ENCODE measurements at regions not wholly inside any gene's neighbourhood (a gene's known extent, or its start where the extent isn't known, plus 50 kb on each side); places are given as distances from the start of the nearest gene placed in this dataset.

GRCh38 chr21:27190601-27191000 is 223.7 kb upstream of the ADAMTS5 start:
- no peak for DNase-seq

GRCh38 chr21:27189870-27190269 is 223.0 kb upstream of the ADAMTS5 start:
- no peak for DNase-seq

GRCh38 chr21:27173053-27173452 is 206.2 kb upstream of the ADAMTS5 start:
- no peak for DNase-seq

DNA sequence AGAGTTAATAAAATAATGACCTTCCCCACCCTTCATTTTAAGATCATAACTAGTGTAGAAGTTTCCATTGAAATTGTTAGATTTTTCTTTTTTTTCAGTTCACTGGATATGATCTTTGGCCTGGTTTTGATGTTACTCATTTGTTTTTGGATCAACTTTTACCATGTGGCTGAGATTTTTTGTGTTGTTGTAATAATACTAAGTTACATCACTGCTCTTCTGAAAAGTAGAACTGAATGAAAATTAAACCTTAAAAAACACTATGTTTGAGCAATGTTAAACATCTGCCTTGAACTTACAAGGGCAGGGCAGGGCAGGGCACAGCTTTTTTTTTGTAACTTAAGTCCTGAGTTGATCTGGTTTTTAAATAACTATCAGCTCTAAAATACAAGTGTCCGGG is 204.8 kb upstream of the ADAMTS5 start:
- DNase-seq = no peak

GRCh38 chr21:27168084-27168483 is 201.2 kb upstream of the ADAMTS5 start:
- no peak for DNase-seq

DNA sequence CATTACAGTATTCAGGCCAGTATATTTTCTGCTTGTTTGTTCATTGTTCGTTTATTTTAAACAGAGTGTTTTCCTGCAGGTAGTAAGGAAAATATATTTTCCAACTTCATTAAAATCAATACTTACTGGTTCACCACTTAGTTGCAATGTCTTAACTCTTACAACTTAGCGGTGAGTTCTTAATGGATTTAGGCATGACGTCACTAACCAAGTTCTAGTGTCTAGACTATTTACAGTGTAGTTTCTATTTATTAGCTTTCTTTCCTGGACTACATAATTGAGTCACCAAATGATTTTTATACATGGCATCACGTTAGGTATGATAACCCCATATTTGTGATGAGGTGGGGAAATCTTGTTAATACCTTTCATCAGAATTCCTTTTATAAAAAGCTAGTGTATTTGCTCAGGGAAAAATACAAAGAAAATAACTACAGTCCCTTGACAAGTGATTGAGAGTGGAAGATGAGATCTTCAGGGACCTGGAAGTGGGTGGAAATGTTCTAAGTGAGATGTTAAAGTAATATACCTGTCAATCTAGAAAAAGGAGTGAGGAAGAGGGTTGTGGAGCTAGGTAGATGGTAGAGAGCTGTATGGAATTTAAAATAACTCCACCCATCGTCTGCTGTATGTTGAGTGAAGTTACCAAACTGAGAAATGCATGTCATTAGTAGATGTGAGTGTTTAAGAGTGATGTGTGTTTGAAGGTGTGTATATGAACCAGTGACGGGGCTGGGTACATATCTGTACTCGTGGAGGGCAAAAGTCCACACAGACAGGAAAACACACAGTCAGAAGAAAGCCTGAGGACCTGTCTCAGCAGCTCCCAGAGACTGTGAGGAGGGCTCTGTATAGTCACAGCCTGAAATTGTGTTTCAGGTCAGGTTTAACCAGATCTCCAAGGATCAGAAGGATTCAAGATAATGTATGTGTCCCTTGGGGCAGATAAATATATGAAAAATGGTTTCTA is 197.6 kb upstream of the ADAMTS5 start:
- DNase-seq = no peak

DNA sequence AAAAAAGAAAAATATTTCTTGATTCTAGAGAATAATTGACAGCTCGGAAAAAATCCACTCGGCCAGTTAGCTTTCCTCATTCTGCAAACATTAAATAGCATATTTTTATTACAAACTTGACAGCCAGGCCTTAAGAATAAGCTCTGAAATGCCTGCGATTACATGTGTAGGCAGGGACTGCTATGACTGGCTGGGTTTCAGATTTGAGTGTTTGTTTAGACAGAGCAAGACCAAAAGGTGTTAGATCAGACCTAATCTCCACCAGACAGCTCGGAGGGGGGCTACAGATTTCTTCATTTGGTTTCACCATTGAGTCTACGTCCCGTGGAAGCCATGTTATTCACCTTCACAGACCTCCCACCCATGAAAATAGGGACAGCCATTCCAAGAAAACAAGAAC is 192.1 kb upstream of the ADAMTS5 start:
- peak in 1 of 3 experiments; percentile 28 for DNase-seq

DNA sequence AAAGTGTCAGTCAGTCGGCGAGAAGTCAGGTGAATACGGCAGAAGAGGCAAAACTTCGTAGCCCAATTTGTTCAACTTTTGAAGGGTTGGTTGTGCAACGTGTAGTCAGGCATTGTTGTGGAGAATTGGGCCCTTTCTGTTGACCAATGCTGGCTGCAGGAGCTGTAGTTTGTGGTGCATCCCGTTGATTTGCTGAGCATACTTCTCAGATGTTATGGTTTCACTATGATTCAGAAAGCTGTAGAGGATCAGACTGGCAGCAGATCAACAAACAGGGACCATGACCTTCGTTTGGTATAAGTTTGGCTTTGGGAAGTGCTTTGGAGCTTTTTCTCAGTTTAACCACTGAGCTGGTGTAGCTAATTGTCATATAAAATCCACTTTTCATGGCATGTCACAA is 190.2 kb upstream of the ADAMTS5 start:
- no peak for DNase-seq

- no peak for DNase-seq
Measured at GRCh38 chr21:27156666-27157065, 189.8 kb upstream of the ADAMTS5 start.

- no peak for DNase-seq
Measured at GRCh38 chr21:27155130-27155500, 188.2 kb upstream of the ADAMTS5 start.

DNA sequence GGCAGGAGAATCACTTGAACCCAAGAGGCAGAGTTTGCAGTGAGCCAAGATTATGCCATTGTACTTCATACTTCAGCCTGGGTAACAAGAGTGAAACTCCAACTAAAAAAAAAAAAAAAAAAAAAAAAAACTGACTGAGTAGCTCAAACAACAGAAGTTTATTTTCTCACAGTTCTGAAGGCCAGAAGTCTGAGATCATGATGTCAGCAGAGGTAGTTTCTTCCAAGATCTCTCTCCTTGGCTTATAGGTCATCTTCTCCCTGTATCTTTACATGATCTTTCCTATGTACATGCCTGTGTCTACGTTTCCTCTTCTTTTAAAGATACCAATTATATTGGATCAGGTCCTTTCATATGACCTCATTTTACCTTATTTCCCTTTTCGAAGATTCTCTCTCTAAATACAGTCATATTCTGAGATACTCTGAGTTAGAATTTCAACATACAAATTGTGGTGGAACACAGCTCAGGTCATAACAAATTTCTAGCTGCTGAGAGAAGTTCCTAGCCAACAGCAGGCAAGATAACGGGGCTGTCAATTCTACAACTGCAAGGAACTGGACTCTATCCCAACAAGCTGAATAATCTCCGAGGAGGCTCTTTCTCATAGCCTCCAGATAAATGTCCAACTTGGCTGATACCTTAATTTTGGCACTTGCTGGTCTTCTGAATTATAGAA is 187.7 kb upstream of the ADAMTS5 start:
- no peak for DNase-seq

- DNase-seq = no peak
Measured at GRCh38 chr21:27152996-27153395, 186.1 kb upstream of the ADAMTS5 start.

- no peak for DNase-seq
Measured at GRCh38 chr21:27149034-27149433, 182.1 kb upstream of the ADAMTS5 start.

- no peak for DNase-seq
Measured at GRCh38 chr21:27146268-27146667, 179.4 kb upstream of the ADAMTS5 start.

DNA sequence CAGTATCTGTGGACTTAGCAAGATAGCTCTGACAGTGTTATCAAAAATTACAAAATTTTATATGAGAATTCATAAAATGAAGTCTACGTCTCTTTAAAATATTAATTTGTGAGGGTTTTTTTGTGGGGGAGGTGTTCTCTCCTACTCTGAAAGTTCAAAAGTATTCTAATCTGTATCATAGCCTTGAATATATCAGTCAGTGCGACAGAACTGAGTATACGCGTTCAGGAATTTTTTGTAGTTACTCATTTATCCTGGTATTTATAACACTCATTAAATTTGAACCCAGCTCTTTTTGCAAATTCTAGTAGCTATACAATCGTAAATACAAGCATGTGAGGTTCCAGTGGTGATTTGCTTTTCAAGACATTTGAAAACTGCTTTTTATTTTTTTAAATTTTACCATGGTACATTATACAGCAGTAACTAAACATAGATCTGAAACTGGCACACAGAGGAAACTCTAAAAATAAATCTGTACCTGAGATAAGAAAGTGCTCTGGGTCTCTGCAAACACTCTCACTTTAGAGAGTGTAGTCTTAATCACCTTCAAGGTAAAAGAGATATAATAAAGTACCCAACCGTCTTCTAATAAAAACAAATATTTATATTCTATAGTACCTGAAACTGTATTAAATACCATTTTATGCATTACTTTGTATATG is 178.4 kb upstream of the ADAMTS5 start:
- DNase-seq = no peak

DNA sequence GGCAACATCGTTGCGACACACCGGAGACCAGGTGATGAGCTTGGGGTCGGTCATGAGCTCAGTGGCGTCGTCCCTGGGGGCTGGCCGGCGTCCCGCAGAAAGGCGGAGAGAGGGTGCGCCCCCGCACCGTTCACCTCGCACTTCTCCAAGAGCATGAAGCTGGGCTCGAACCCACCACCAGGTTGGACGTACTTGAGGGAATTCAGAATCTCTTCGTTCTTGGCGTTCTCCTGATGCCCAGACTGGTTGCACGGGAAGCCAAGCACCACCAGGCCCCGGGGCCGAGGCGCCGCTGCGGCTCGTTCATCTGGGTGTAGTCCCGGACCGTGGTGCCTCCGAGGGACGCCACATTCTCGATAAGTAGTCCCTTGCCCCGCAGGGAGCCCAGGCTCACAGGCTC is 176.6 kb upstream of the ADAMTS5 start:
- no peak for DNase-seq

GRCh38 chr21:27139526-27139925 is 172.6 kb upstream of the ADAMTS5 start:
- DNase-seq = no peak

DNA sequence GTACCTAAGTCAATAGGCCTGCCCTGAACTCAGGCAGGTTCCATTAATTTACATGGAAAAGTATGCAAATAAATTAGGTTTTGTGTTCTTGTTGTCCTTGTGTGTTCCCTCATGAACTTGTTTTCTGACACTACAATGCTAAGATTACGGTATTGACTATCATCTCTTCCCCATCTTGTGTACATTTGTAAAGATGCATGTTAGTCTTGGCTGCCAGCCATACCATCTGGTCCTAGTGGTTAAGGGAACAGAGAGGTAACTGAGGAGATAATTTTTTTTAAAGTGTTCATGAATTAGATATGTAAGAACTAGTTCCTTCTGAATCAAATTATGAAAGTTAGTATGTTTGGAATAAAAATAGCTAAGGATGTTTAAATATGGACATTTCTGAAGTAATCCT is 167.6 kb upstream of the ADAMTS5 start:
- peak in 2 of 3 experiments; percentile 16 to 69 for DNase-seq

- no peak for DNase-seq
Measured at GRCh38 chr21:27132266-27132665, 165.4 kb upstream of the ADAMTS5 start.

DNA sequence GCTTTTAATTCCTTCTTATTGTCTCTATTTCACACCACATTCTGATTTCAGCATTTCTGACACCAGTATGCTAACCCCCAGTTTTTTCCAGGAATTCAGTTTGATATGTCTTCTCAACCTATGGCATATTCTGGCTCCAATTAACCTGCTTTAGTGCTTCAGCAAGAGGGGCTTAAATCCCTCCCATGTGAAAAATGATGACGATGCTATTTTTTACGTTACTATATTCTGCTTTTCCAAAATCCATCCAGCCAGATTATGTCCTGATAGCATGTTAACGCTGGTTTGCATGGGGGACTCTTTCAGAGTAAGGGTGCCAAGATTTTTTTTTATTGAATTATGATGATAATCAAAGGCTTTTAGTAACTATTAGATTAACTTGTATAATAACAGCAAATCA is 163.3 kb upstream of the ADAMTS5 start:
- DNase-seq = no peak

DNA sequence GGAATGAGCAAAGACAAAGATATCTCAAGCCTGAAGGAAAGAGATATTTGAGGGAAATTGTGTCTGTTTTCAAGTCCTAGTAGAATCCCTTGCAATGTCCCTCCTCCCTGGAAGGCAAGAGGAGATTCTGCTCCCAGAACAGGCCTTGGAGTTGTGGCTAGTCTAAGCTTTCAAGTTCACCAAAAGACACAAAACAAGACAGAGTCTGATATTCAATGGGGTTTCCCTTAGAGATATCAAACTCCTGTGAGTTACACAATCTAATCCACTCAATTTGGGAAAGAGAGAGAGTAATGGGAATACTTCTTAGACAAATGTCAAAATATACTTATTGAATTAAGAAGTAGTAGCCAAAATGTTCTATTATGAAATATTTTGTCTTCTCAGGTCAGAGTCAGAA is 162.8 kb upstream of the ADAMTS5 start:
- DNase-seq = no peak

- no peak for DNase-seq
Measured at GRCh38 chr21:27129215-27129614, 162.3 kb upstream of the ADAMTS5 start.

GRCh38 chr21:27126140-27126539 is 159.3 kb upstream of the ADAMTS5 start:
- DNase-seq = no peak

DNA sequence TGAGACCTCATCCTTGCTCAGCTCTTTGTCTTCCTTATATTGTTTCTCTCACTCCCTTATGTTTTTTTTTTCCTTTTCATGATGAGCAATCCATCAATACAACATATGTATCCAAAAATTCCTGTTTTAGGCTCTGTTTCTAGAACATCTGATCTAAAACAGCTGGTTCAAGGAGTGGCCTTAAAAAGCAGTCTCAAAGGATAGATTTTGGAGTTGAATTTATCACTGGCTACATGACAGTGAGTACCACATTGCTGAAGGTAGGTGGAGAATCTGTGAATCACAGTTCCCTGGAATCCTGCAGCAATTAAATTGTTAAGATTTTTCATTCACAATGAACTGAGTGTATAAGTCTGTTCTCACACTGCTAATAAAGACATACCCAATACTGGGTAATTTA is 155.8 kb upstream of the ADAMTS5 start:
- DNase-seq = no peak

Measured in NCI-H1417 (cell line).